GM23248 (cell line): ENCODE measurements at regions not wholly inside any gene's neighbourhood (a gene's known extent, or its start where the extent isn't known, plus 50 kb on each side); places are given as distances from the start of the nearest gene placed in this dataset.
A peak's percentile ranks its signal among the peaks of the same experiment; 100 is the strongest.

Source experiments
- DNase-seq: peaks from one replicate; pipeline ENCODE4 v3.0.0-alpha.2; 2015
- H2AFZ ChIP-seq: fragments of 200-600 bp; sonication (generic); 2 replicates; pipeline ENCODE4 v1.6.1; 2016; ENCODE audit warnings: antibody characterized with exemption
- H3F3A ChIP-seq: fragments of 200-600 bp; sonication (generic); 2 replicates; pipeline ENCODE4 v1.6.1; 2016; ENCODE audit warnings: mild to moderate bottlenecking, antibody characterized with exemption, mixed run types; ENCODE audit not compliant: insufficient read depth
- H3K27ac ChIP-seq: fragments of 200-600 bp; sonication (generic); 2 replicates; pipeline ENCODE4 v1.5.1; 2016; ENCODE audit warnings: mild to moderate bottlenecking
- H3K27me3 ChIP-seq: fragments of 200-600 bp; sonication (generic); replicated peaks from 2 replicates; pipeline ENCODE4 v1.6.1; 2016; ENCODE audit warnings: mild to moderate bottlenecking; ENCODE audit not compliant: insufficient read depth
- H3K36me3 ChIP-seq: fragments of 200-600 bp; sonication (generic); 2 replicates; pipeline ENCODE4 v1.6.1; 2016; ENCODE audit warnings: low read depth, mild to moderate bottlenecking
- H3K4me1 ChIP-seq: fragments of 200-600 bp; sonication (generic); 2 replicates; pipeline ENCODE4 v1.6.1; 2016; ENCODE audit warnings: mild to moderate bottlenecking; ENCODE audit not compliant: insufficient read depth
- H3K4me2 ChIP-seq: fragments of 200-600 bp; sonication (generic); one replicate; pipeline ENCODE4 v1.6.1; 2016; ENCODE audit warnings: mild to moderate bottlenecking; ENCODE audit not compliant: unreplicated experiment
- H3K4me3 ChIP-seq: fragments of 200-600 bp; sonication (generic); 2 replicates; pipeline ENCODE4 v1.5.1; 2016; ENCODE audit warnings: mild to moderate bottlenecking
- H3K79me2 ChIP-seq: fragments of 200-600 bp; sonication (generic); 2 replicates; pipeline ENCODE4 v1.6.1; 2016; ENCODE audit warnings: mild to moderate bottlenecking; ENCODE audit not compliant: insufficient read depth
- H3K9ac ChIP-seq: fragments of 200-600 bp; sonication (generic); 2 replicates; pipeline ENCODE4 v1.6.1; 2016; ENCODE audit warnings: mild to moderate bottlenecking
- H3K9me2 ChIP-seq: fragments of 200-600 bp; sonication (generic); 2 replicates; pipeline ENCODE4 v1.6.1; 2016; ENCODE audit warnings: mixed run types, mild to moderate bottlenecking, moderate library complexity; ENCODE audit not compliant: insufficient read depth
- H3K9me3 ChIP-seq: fragments of 200-600 bp; sonication (generic); one replicate; pipeline ENCODE4 v1.6.1; 2017; ENCODE audit warnings: low read depth
- H4K20me1 ChIP-seq: fragments of 200-600 bp; sonication (generic); 2 replicates; pipeline ENCODE4 v1.6.0; 2016; ENCODE audit not compliant: insufficient read depth
- EZH2 ChIP-seq: fragments of 200-600 bp; sonication (generic); IDR thresholded peaks from 2 replicates; pipeline ENCODE4 v1.6.1; 2018; ENCODE audit warnings: antibody characterized with exemption, mild to moderate bottlenecking; ENCODE audit not compliant: insufficient read depth, poor library complexity, severe bottlenecking
- EZH2phosphoT487 ChIP-seq: fragments of 200-600 bp; sonication (generic); IDR thresholded peaks from 2 replicates; pipeline ENCODE4 v1.6.1; 2018; ENCODE audit warnings: antibody characterized with exemption, moderate library complexity, mild to moderate bottlenecking, low read depth; ENCODE audit not compliant: insufficient read depth
- WGBS, 2 experiments: methylation state at CpG; one replicate each; pipeline ENCODE4 v1.1.6; 2015 to 2017; ENCODE audit warnings: low lambda C conversion rate in 2 of 2, low coverage in 1 of 2; ENCODE audit errors: missing lambda C conversion rate in 2 of 2; 5-methylcytosine and 5-hydroxymethylcytosine counted together
- in situ Hi-C: fragments of 300-500 bp; cut with MboI; formaldehyde crosslinking; loops from 2 replicates; pipeline ENCODE4 v1.15.0; 2020

DNA sequence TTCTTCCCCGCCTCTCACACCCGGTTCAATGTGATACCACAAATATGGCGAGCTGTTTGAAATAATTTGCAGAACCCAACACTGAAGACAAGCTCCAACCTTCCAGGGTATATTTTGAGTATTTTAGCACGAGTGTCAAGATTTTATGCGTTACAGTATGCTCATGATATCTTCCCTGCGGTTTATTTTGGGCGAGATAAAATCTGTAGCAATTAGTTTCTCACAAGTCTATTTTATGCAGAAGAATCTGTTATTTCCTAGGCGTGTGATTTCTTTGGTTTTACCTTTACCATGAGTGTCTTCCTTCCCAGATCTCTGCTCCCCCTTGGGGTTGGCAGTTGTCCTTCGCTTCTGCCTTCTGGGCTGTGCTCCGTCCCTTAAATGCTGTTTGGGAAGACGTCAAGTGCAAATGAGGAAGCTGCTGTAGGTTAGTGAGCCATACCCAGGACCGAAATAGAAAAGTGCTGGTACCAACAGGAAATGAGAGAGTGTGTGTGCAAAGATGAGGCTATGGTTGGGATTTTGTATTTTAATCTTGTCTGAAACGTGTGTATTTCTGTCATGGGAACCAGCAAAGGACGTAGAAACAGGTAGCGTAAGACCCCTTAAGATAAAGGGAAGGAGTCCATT is 299.8 kb downstream of the KLF6 start:
- 95% methylated on average over 15 of the region's 15 CpGs for WGBS, 2 experiments
- Histone ChIP-seq H3K27me3 (no peaks in the 10 kb centered on the region), H3K27ac (no peak overlapping the region), H3K4me1 (peaks cover 12% of the 10 kb centered on the region), H3K4me2 (no peak overlapping the region), H3K9me3 (no peaks in the 10 kb centered on the region), H4K20me1 (no peaks in the 10 kb centered on the region), H3K79me2 (no peaks in the 10 kb centered on the region), H3K4me3 (no peak overlapping the region), H3K9me2 (no peaks in the 10 kb centered on the region), H2AFZ (no peak overlapping the region), H3K36me3 (no peaks in the 10 kb centered on the region), H3F3A (peaks cover 13% of the 10 kb centered on the region; the same call in 1 of the 2 replicates), H3K9ac (no peak overlapping the region)
- in situ Hi-C loops = no loop called here
- TF ChIP-seq EZH2phosphoT487 (no peak), EZH2 (no peak)
- DNase-seq = no peak

DNA sequence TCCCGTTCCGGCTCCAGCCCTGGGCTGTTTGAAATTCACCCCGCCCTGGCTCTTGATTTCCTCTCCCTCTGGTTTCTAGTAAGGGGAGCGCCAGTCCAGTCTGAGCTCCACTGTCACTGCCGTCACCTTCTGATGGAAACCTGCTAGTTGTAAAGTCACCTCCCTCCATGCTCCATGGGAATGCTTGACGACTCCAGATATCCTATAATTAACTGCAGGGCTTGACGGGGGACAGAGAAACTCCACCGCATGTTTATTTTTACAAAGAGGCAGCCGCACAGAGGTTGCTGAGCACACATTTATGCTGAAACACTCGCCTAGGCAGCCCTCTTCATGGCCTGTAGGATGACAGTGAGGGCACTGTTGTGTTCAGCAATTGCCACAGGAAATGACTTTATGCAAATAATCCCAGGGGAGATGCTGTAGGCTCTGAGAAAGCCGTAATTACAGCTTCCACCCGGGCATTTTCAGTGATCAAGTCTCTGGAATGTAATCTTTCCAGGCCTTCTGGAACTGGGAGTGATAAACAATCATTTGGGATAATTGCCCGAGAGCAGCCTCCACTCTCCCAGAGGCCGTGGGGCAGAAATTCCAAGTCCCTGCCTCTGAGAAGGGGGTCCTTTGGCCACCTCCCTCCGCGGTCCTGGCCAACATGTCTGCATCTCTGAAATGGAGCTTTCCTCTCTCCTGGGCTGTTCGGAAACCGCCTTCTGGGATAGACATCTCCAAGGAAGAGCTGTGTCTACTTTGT is 300.5 kb downstream of the KLF6 start:
- no peaks in the 10 kb centered on the region for H3K9me2 ChIP-seq
- no peak overlapping the region for H3K9ac ChIP-seq
- 74 to 81% methylated on average over 18 of the region's 18 CpGs for WGBS, 2 experiments
- no peaks in the 10 kb centered on the region for H3K36me3 ChIP-seq
- peaks cover 13% of the 10 kb centered on the region; the same call in 1 of the 2 replicates for H3F3A ChIP-seq
- no peak overlapping the region for H3K27ac ChIP-seq
- peaks cover 12% of the 10 kb centered on the region for H3K4me1 ChIP-seq
- DNase-seq = peak; percentile 46
- no peaks in the 10 kb centered on the region for H4K20me1 ChIP-seq
- TF ChIP-seq EZH2phosphoT487 (no peak), EZH2 (no peak)
- in situ Hi-C loops = no loop called here
- H3K4me3 ChIP-seq = no peak overlapping the region
- no peaks in the 10 kb centered on the region for H3K9me3 ChIP-seq
- H2AFZ ChIP-seq = no peak overlapping the region
- H3K79me2 ChIP-seq = no peaks in the 10 kb centered on the region
- no peaks in the 10 kb centered on the region for H3K27me3 ChIP-seq
- no peak overlapping the region for H3K4me2 ChIP-seq

DNA sequence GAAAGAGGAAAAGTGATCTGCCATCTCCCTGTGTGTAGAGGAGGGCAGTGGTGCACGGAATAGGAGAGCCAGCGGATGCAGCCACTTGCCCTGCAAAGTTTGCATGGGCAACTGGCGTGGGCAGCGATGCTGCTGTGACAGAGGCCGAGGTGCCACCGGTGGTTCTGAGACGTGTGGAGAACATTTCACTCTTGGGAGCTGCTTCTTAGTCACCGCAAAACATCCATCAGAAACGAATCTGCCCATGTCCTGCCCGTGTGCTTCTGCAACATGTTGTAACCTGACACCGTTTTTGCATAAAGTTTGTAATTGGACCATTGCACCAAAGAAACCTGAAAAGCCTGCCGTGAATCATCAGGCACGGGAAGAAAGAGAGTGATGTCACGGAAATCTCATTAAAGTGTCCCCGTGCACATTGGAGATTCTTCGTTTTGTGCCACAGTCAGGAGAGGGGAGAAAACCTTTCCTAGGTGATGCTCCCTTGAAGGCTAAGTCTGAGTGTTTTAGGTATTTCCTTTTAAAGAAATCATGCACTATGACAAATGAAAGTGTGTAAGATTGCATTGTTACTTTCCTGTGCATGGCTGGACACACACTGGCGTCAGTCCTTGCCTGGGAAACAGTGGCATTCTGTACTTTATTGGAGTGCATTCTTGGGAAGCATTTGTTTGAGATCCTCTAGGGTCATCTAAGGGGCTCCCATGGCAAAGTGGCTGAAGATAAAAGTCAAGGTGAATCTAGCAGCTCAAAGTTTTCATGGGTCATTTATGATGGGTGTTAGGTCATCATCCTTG is 302.6 kb downstream of the KLF6 start:
- Histone ChIP-seq H3K27ac (peak overlapping the region; percentile 47), H3K9me2 (no peaks in the 10 kb centered on the region), H4K20me1 (no peaks in the 10 kb centered on the region), H3K4me3 (peak overlapping the region; percentile 57), H3K36me3 (no peaks in the 10 kb centered on the region), H3F3A (peaks cover 24% of the 10 kb centered on the region; the same call in 1 of the 2 replicates), H3K79me2 (no peaks in the 10 kb centered on the region), H3K4me1 (peaks cover 22% of the 10 kb centered on the region), H3K27me3 (no peaks in the 10 kb centered on the region), H2AFZ (0 out of 2 replicates have a peak overlapping the region, but pooled peaks have one; percentile 16), H3K9ac (peak overlapping the region; percentile 41), H3K9me3 (no peaks in the 10 kb centered on the region), H3K4me2 (peak overlapping the region; percentile 72)
- in situ Hi-C loops = no loop called here
- peak; percentile 97 for DNase-seq
- no peak for TF ChIP-seq EZH2
- 4 to 6% methylated on average over 17 of the region's 17 CpGs for WGBS, 2 experiments

DNA sequence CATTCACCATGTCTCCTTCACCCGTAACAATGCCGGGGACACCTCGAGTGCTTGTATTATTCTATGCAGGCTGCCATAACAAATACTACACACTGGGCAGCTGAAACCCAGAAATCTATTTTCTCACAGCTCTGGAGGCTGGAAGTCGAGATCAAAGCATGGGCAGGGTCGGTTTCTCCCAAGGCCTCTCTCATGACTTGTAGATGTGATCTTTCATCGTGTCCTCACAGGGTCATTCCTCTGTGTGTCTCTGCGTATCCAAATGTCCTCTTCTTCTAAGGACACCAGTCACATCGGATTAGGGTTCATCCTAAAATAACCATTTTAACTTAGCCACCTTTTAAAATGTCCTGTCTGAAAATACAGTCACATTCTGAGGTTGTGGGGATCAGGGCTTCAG is 303.5 kb downstream of the KLF6 start:
- no peaks in the 10 kb centered on the region for H3K27me3 ChIP-seq
- H3K9me3 ChIP-seq = no peaks in the 10 kb centered on the region
- H3K9me2 ChIP-seq = no peaks in the 10 kb centered on the region
- H3K4me2 ChIP-seq = no peak overlapping the region
- WGBS, 2 experiments = 97 to 98% methylated on average over 8 of the region's 8 CpGs
- peaks cover 26% of the 10 kb centered on the region for H3K4me1 ChIP-seq
- H3K9ac ChIP-seq = no peak overlapping the region
- in situ Hi-C loops = no loop called here
- H2AFZ ChIP-seq = no peak overlapping the region
- TF ChIP-seq EZH2 (no peak), EZH2phosphoT487 (no peak)
- peaks cover 32% of the 10 kb centered on the region; the same call in 1 of the 2 replicates for H3F3A ChIP-seq
- H3K27ac ChIP-seq = no peak overlapping the region
- no peaks in the 10 kb centered on the region for H3K79me2 ChIP-seq
- no peak overlapping the region for H3K4me3 ChIP-seq
- no peaks in the 10 kb centered on the region for H4K20me1 ChIP-seq
- no peak for DNase-seq
- H3K36me3 ChIP-seq = no peaks in the 10 kb centered on the region
